HepG2 (cell line): ENCODE measurements at regions not wholly inside any gene's neighbourhood (a gene's known extent, or its start where the extent isn't known, plus 50 kb on each side); places are given as distances from the start of the nearest gene placed in this dataset.

Experiments used
- ATAC-seq: fragments of 200-7000 bp; cut with Tn5 transposase; 3 replicates; pipeline ENCODE4 v1.9.1; 2020; ENCODE audit warnings: mild to moderate bottlenecking, moderate library complexity
- BruUV-seq: library from RNA; stranded (reverse); fragments of 400-500 nt; replicated peaks from 2 replicates; lab custom pipeline; 2021; lab: Mats Ljungman, UMichigan
- CTCF ChIA-PET: fragments of 300-600 bp; formaldehyde crosslinking; extraction: SDS; loops from one replicate; lab custom pipeline; 2021; ENCODE audit warnings: low total read pairs, inconsistent platforms, low intra/inter-chr PET ratio; lab: Yijun Ruan, JAX
- POLR2A ChIA-PET: fragments of 350-600 bp; sonication (Branson Sonifier 250); formaldehyde crosslinking; loops from one replicate; lab custom pipeline; 2020; ENCODE audit warnings: antibody characterized with exemption, inconsistent platforms; lab: Yijun Ruan, JAX
- DNase-seq: peaks from one replicate; pipeline ENCODE4 v3.0.0-alpha.2; 2015; ENCODE audit warnings: low spot score
- FAIRE-seq: peaks from 3 replicates; lab custom pipeline; 2011; peaks lifted over from hg19 to GRCh38; lab: Jason Lieb, UNC
- H2AFZ ChIP-seq: one replicate; pipeline ENCODE4 v1.6.1; 2011; ENCODE audit warnings: low read length, inconsistent platforms
- H3K27ac ChIP-seq: fragments of 300-600 bp; 3 replicates; pipeline ENCODE4 v1.8.0; 2011; ENCODE audit warnings: mixed run types, mild to moderate bottlenecking, mixed read lengths, low read length, inconsistent platforms; ENCODE audit not compliant: insufficient read depth; ENCODE audit errors: extremely low read length
- H3K27me3 ChIP-seq, 2 experiments: fragments of 200-600 bp in 1 of 2; 2 replicates in 1 of 2; 3 replicates in 1 of 2; pipeline versions ENCODE4 v1.6.0 to v1.8.0; 2011; ENCODE audit warnings: low read length in 2 of 2, mild to moderate bottlenecking in 2 of 2, moderate library complexity in 2 of 2, inconsistent platforms in 1 of 2; ENCODE audit not compliant: insufficient read depth in 2 of 2, control insufficient read depth in 1 of 2
- H3K36me3 ChIP-seq, 2 experiments: fragments of 200-600 bp in 1 of 2; replicated peaks in 1 of 2; 2 replicates in 1 of 2; 3 replicates in 1 of 2; pipeline versions ENCODE4 v1.5.1 to v1.8.0; 2011; ENCODE audit warnings: low read length in 2 of 2, inconsistent platforms in 1 of 2; ENCODE audit not compliant: insufficient read depth in 2 of 2, control insufficient read depth in 1 of 2
- H3K4me1 ChIP-seq: 2 replicates; pipeline ENCODE4 v1.5.1; 2012; ENCODE audit warnings: low read length, inconsistent platforms; ENCODE audit not compliant: insufficient read depth
- H3K4me2 ChIP-seq: 2 replicates; pipeline ENCODE4 v1.6.0; 2011; ENCODE audit warnings: low read depth, low read length, inconsistent platforms
- H3K4me3 ChIP-seq, 3 experiments: fragments of 200-600 bp in 1 of 3; sonication (generic), shearing (Covaris generic) in 1 of 3; replicated peaks in 1 of 3; 2 replicates each; pipeline ENCODE4 v1.5.1; 2011 to 2016; ENCODE audit warnings: low read length in 3 of 3, inconsistent platforms in 2 of 3, low read depth in 2 of 3, mild to moderate bottlenecking in 2 of 3, control low read depth in 1 of 3, mixed read lengths in 1 of 3; ENCODE audit not compliant: insufficient read depth in 1 of 3
- H3K79me2 ChIP-seq: one replicate; pipeline ENCODE4 v1.6.1; 2011; ENCODE audit warnings: low read length, inconsistent platforms; ENCODE audit not compliant: insufficient read depth
- H3K9ac ChIP-seq: 2 replicates; pipeline ENCODE4 v1.6.0; 2011; ENCODE audit warnings: mild to moderate bottlenecking, low read depth, low read length, inconsistent platforms; ENCODE audit not compliant: insufficient read depth
- H3K9me3 ChIP-seq: 2 replicates; pipeline ENCODE4 v1.5.1; 2012; ENCODE audit warnings: mild to moderate bottlenecking, low read length
- H4K20me1 ChIP-seq: 2 replicates; pipeline ENCODE4 v1.6.0; 2011; ENCODE audit warnings: inconsistent platforms, mild to moderate bottlenecking, low read length, moderate library complexity; ENCODE audit not compliant: insufficient read depth
- ARID3A ChIP-seq: IDR thresholded peaks from 2 replicates; pipeline ENCODE4 v1.6.1; 2012; ENCODE audit warnings: low read depth, low read length, improper control_type of control experiment
- CENPT ChIP-seq: sonication (generic); formaldehyde crosslinking; IDR thresholded peaks from 2 replicates; pipeline ENCODE4 v1.8.0; 2022; ENCODE audit warnings: low read depth, mild to moderate bottlenecking, moderate library complexity, missing genetic modification reagents
- FOXM1 ChIP-seq: sonication (generic); formaldehyde crosslinking; IDR thresholded peaks from 2 replicates; pipeline ENCODE4 v1.5.0; 2020; ENCODE audit warnings: missing genetic modification reagents
- KLF11 ChIP-seq: IDR thresholded peaks from 2 replicates; pipeline ENCODE4 v1.6.1; 2016; ENCODE audit warnings: missing compliant biosample characterization
- PRPF4 ChIP-seq: fragments of 200-400 bp; formaldehyde crosslinking; IDR thresholded peaks from 2 replicates; pipeline ENCODE4 v1.6.1; 2016; ENCODE audit warnings: low read length, low read depth; ENCODE audit not compliant: poor library complexity, severe bottlenecking
- THYN1 ChIP-seq: sonication (generic); formaldehyde crosslinking; IDR thresholded peaks from 2 replicates; pipeline ENCODE4 v1.8.1; 2023; ENCODE audit warnings: low read depth, mild to moderate bottlenecking, moderate library complexity, missing genetic modification reagents, borderline replicate concordance
- ZNF251 ChIP-seq: sonication (generic); formaldehyde crosslinking; IDR thresholded peaks from 2 replicates; pipeline ENCODE4 v1.9.0; 2021; ENCODE audit warnings: mild to moderate bottlenecking, missing genetic modification reagents
- ZNF550 ChIP-seq: sonication (generic); formaldehyde crosslinking; IDR thresholded peaks from 2 replicates; pipeline ENCODE4 v1.4.0; 2020; ENCODE audit warnings: mild to moderate bottlenecking, missing genetic modification reagents, borderline replicate concordance
- ZNF678 ChIP-seq: sonication (generic); formaldehyde crosslinking; IDR thresholded peaks from 2 replicates; pipeline ENCODE4 v1.4.0; 2020; ENCODE audit warnings: mild to moderate bottlenecking, missing genetic modification reagents
- WGBS: methylation state at CpG from one replicate; pipeline ENCODE4 v1.1.6; 2017; ENCODE audit warnings: low lambda C conversion rate; 5-methylcytosine and 5-hydroxymethylcytosine counted together
- in situ Hi-C: cut with HindIII; loops from 2 replicates; pipeline ENCODE4 v1.10.0; 2017; ENCODE audit warnings: low pct_unique_long_range_greater_than_20kb; ENCODE audit not compliant: extremely low pct_ligation_motif_present
- intact Hi-C: fragments of 100-400 bp; cut with micrococcal nuclease; formaldehyde crosslinking; loops from one replicate; pipeline ENCODE4 v1.10.0; 2022; ENCODE audit not compliant: unreplicated experiment

- no peak overlapping the region for H3K4me3 ChIP-seq
- no peaks in the 10 kb centered on the region for H4K20me1 ChIP-seq
- no peak overlapping the region for H2AFZ ChIP-seq
- FAIRE-seq = no peak
- no peak overlapping the region for H3K4me2 ChIP-seq
- H3K9ac ChIP-seq = no peak overlapping the region
- in situ Hi-C loops (no loop called here), intact Hi-C loops (no loop called here)
- no peaks in the 10 kb centered on the region for H3K79me2 ChIP-seq
- CTCF ChIA-PET = no interaction called here
- H3K4me1 ChIP-seq = no peaks in the 10 kb centered on the region
- TF ChIP-seq FOXM1 (CRISPR knock-in tag) (no peak), CENPT (CRISPR knock-in tag) (no peak), ZNF550 (CRISPR knock-in tag) (no peak), PRPF4 (no peak), THYN1 (CRISPR knock-in tag) (no peak)
- H3K9me3 ChIP-seq = no peaks in the 10 kb centered on the region
- ATAC-seq = no peak
- no TSS peak for BruUV-seq
- no peak overlapping the region for H3K27ac ChIP-seq
- H3K27me3 ChIP-seq = no peaks in the 10 kb centered on the region
- 0% methylated on average over 2 of the region's 3 CpGs for WGBS
- POLR2A ChIA-PET = no interaction called here
- no peak for DNase-seq
- no peaks in the 10 kb centered on the region for H3K36me3 ChIP-seq
These were observed 212.0 kb upstream of the AFF2 start for GRCh38 chrX:148288451-148288850.

- in situ Hi-C loops (no loop called here), intact Hi-C loops (no loop called here)
- TF ChIP-seq ARID3A = no peak
- TF ChIP-seq KLF11 (CRISPR knock-in tag) = no peak
- no peak for TF ChIP-seq ZNF251 (CRISPR knock-in tag)
- TF ChIP-seq ZNF678 = no peak
- no TSS peak for BruUV-seq
- Histone ChIP-seq H3K27me3 (no peaks in the 10 kb centered on the region), H3K27ac (no peak overlapping the region), H3K4me1 (no peaks in the 10 kb centered on the region), H3K9me3 (no peaks in the 10 kb centered on the region), H3K9ac (no peak overlapping the region), H2AFZ (no peak overlapping the region), H4K20me1 (no peaks in the 10 kb centered on the region), H3K36me3 (no peaks in the 10 kb centered on the region), H3K4me2 (no peak overlapping the region), H3K4me3 (no peak overlapping the region), H3K79me2 (no peaks in the 10 kb centered on the region)
- ATAC-seq (no peak), DNase-seq (no peak), FAIRE-seq (no peak)
- WGBS = 0% methylated on average over 2 of the region's 2 CpGs
- CTCF ChIA-PET = no interaction called here
- POLR2A ChIA-PET = no interaction called here
These were observed 210.4 kb upstream of the AFF2 start for GRCh38 chrX:148290041-148290440.
